ENCODE measurements at regions not wholly inside any gene's neighbourhood (a gene's known extent, or its start where the extent isn't known, plus 50 kb on each side); places are given as distances from the start of the nearest gene placed in this dataset.

- no peaks in the 10 kb centered on the region for H3K9me3 ChIP-seq (ENCODE audit: severe bottlenecking)
- H3K36me3 ChIP-seq (ENCODE audit: low read depth), result no peaks in the 10 kb centered on the region
- H3K27ac ChIP-seq (ENCODE audit: poor library complexity, severe bottlenecking), result no peak overlapping the region
- no peaks in the 10 kb centered on the region for H3K27me3 ChIP-seq (ENCODE audit: insufficient read depth, poor library complexity, severe bottlenecking)
- TF ChIP-seq, protein P1, sequence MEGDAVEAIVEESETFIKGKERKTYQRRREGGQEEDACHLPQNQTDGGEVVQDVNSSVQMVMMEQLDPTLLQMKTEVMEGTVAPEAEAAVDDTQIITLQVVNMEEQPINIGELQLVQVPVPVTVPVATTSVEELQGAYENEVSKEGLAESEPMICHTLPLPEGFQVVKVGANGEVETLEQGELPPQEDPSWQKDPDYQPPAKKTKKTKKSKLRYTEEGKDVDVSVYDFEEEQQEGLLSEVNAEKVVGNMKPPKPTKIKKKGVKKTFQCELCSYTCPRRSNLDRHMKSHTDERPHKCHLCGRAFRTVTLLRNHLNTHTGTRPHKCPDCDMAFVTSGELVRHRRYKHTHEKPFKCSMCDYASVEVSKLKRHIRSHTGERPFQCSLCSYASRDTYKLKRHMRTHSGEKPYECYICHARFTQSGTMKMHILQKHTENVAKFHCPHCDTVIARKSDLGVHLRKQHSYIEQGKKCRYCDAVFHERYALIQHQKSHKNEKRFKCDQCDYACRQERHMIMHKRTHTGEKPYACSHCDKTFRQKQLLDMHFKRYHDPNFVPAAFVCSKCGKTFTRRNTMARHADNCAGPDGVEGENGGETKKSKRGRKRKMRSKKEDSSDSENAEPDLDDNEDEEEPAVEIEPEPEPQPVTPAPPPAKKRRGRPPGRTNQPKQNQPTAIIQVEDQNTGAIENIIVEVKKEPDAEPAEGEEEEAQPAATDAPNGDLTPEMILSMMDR (IDR thresholded peaks at IDR 0.05; ENCODE audit: poor library complexity, severe bottlenecking), result no peak
- DNase-seq (ENCODE audit: low spot score) (no peak), ATAC-seq (ENCODE audit: low read depth) (no peak)
- H3K4me3 ChIP-seq (ENCODE audit: severe bottlenecking), result no peak overlapping the region
- no peaks in the 10 kb centered on the region for H3K4me1 ChIP-seq (ENCODE audit: insufficient read depth, poor library complexity, severe bottlenecking)
Observed at GRCh38 chr11:70734911-70735310, 336.6 kb downstream of the CTTN start.

GRCh38 chr11:70735976-70736375 lies 337.6 kb downstream of the CTTN start:
- TF ChIP-seq, protein P1 (IDR thresholded peaks at IDR 0.05; ENCODE audit: poor library complexity, severe bottlenecking), result no peak
- ATAC-seq (ENCODE audit: low read depth), result no peak
- H3K9me3 ChIP-seq (ENCODE audit: severe bottlenecking), result no peaks in the 10 kb centered on the region
- H3K36me3 ChIP-seq (ENCODE audit: low read depth), result no peaks in the 10 kb centered on the region
- no peaks in the 10 kb centered on the region for H3K27me3 ChIP-seq (ENCODE audit: insufficient read depth, poor library complexity, severe bottlenecking)
- no peak overlapping the region for H3K4me3 ChIP-seq (ENCODE audit: severe bottlenecking)
- no peak for DNase-seq (ENCODE audit: low spot score)
- H3K27ac ChIP-seq (ENCODE audit: poor library complexity, severe bottlenecking), result no peak overlapping the region
- H3K4me1 ChIP-seq (ENCODE audit: insufficient read depth, poor library complexity, severe bottlenecking), result no peaks in the 10 kb centered on the region

DNA sequence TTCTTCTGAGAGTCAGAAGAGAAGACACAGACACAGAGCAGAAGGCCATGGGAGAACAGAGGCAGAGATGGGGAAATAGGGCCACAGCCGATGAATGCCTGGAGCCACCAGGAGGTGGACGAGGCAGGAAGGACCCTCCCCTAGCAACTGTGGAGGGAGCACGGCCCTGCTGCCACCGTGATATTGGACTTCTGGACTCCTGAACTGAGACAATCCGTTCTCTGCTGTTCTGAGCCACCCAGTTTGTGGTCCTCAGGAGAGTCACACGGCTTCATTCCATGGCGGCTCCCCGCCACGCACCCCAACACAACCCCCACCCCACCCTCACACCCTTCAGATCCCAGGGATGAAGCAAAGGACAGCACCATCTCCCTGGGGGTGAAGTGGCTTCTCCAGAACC lies 338.1 kb downstream of the CTTN start:
- no peaks in the 10 kb centered on the region for H3K27me3 ChIP-seq (ENCODE audit: insufficient read depth, poor library complexity, severe bottlenecking)
- no peaks in the 10 kb centered on the region for H3K36me3 ChIP-seq (ENCODE audit: low read depth)
- no peak for ATAC-seq (ENCODE audit: low read depth)
- no peak overlapping the region for H3K27ac ChIP-seq (ENCODE audit: poor library complexity, severe bottlenecking)
- no peak overlapping the region for H3K4me3 ChIP-seq (ENCODE audit: severe bottlenecking)
- no peaks in the 10 kb centered on the region for H3K4me1 ChIP-seq (ENCODE audit: insufficient read depth, poor library complexity, severe bottlenecking)
- TF ChIP-seq, protein P1 (IDR thresholded peaks at IDR 0.05; ENCODE audit: poor library complexity, severe bottlenecking), result no peak
- no peak for DNase-seq (ENCODE audit: low spot score)
- H3K9me3 ChIP-seq (ENCODE audit: severe bottlenecking), result no peaks in the 10 kb centered on the region

GRCh38 chr11:70736937-70737640 lies 338.8 kb downstream of the CTTN start:
- Histone ChIP-seq H3K27ac (ENCODE audit: poor library complexity, severe bottlenecking) (no peak overlapping the region), H3K4me3 (ENCODE audit: severe bottlenecking) (no peak overlapping the region), H3K36me3 (ENCODE audit: low read depth) (no peaks in the 10 kb centered on the region), H3K4me1 (ENCODE audit: insufficient read depth, poor library complexity, severe bottlenecking) (no peaks in the 10 kb centered on the region), H3K27me3 (ENCODE audit: insufficient read depth, poor library complexity, severe bottlenecking) (no peaks in the 10 kb centered on the region), H3K9me3 (ENCODE audit: severe bottlenecking) (no peaks in the 10 kb centered on the region)
- DNase-seq (ENCODE audit: low spot score), result no peak
- ATAC-seq (ENCODE audit: low read depth), result no peak
- TF ChIP-seq, protein P1 (IDR thresholded peaks at IDR 0.05; ENCODE audit: poor library complexity, severe bottlenecking), result no peak

Data from RWPE2 (cell line).